GM19324 (cell line): ENCODE measurements at regions not wholly inside any gene's neighbourhood (a gene's known extent, or its start where the extent isn't known, plus 50 kb on each side); places are given as distances from the start of the nearest gene placed in this dataset.

Source experiments
- ATAC-seq: cut with Tn5 transposase; IDR thresholded peaks from one replicate; pipeline ENCODE4 v1.9.1; 2021; ENCODE audit warnings: mild to moderate bottlenecking, moderate library complexity; ENCODE audit not compliant: unreplicated experiment, low FRiP score

DNA sequence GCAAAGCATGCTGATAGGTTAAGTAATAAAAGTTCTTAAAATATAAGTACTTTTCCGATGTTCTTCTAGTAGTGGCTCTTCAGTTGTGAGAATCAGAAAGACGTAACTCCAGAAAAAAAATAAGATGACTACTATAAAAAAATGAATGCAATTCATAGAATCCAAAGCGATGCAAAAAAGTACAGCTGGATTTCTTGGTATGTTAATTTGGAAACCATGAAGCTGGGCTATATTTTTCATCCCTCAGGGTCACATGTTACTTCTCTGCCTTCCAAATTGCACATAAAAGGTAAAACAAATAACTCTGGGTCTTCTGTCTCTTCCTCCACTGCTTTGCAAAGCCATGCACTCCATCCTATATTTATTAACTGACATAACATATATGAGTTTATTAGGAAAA is 843.9 kb upstream of the DPPA4 start:
- ATAC-seq: no peak

DNA sequence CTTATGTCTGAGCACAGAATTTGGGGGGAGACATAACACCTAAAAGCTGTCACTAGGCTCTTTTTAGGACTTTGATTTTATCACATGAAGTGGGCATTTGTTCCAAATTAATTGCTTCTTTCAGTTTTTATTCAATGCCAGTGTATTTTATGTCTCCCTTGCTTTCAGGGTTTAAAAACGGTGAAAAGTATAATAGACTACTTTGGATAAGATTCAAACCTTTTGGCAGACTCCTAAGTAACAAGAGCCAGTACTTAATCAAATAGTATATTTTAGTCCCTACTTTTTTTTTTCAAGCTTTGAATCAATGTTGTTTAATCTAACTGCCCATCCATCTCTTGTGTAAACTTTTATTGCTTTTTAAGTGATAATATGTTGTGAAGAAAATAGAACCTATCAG is 847.2 kb upstream of the DPPA4 start:
- ATAC-seq: no peak

DNA sequence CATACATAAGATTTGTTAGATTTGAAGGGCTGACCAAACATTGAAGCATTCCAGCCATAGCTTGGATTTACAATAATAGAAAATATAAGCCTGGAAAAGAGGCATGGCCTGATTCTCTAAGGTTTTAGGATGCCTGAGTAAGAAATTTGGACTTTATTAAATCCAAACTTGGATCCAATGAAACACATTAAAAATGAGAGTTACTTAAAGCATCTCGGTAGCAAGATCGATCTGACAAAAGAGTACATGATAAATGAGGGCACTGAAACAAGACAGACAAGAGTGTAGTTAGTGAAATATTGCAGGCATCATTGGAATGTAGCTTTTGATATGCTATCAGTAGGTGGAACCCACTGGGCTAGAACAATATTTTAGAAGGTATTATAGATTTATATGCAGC is 855.7 kb upstream of the DPPA4 start:
- no peak for ATAC-seq

DNA sequence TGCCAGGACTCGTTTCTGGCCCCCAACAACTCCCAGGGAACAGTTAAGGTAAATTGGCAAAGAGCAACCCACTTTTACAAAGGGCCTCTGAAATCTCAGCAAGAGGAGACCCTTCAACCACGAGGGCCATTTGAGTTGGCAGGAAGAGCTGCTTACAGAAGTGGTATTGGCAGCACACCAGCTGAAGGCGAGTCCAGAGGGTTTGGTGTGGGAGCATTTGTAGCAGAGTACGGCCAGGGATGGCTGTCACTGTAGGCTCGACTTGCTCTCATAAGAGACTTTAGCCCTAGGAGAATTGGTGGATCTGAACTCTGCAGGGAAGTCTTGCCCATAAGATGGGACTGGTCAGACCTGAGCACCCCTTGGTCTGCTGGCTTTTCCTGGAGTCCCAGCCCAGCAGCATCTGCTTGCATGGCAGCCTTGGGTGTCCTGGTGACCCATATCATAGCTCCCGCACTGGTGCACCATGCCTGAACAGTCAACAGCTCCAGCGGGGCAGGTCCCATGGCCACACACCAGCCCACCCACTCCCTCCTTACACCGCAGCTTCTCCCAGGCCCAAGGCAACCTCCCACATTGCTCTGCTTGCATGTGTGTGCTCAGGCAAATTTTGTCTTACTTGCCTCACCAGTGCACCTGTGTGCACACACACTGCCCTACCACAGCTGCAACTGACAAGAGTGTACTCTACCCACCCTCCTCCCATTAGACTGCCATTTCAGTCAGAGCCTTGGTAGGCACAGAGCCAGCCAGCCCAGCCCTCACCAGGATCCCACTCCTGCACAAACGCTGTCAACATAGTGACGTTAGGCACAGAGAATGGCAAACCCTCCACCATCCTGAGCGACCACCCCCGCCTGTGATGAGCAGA is 861.6 kb upstream of the DPPA4 start:
- no peak for ATAC-seq

DNA sequence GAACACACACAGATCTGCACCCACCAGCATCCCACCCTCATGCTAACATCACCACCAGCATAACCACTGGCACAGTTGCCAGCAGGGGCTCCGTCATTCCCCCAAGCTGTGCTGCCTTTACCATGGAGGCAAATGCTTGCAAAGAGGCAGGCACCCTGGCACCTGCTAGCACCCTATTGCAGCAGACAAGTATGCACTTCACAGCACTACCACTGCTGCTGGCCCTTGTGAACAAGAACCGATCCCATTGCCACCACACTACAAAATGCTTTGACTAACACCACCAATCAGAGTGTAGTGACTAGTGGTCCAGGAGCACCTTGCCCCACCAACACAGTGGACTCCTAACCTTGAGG is 862.2 kb upstream of the DPPA4 start:
- no peak for ATAC-seq

DNA sequence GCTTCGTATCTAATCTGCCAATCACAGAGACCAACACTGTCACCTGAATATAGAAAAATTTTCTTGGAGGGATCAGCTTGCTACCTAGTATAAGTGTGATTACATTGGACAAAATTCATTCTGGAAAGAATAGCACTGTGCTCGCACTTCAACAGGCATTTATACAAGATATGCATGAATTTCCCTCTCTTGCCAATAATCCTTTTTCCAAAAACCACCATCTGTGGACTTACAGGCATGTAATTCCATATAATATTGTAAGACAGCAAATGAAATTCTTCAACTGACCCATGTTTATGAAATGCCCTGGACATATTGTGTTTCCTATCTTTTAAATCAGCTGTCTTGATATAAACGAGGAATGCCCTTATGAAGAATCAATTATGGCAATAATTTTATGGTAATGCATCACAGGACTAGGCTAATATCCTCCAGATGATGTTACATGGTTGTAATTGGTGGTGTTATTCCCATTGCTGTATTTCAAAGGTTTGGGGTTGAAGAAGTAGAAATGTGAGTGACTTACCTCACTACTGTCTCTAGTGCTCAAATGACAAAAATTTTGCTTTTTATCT is 861.4 kb upstream of the NECTIN3 start:
- no peak for ATAC-seq

DNA sequence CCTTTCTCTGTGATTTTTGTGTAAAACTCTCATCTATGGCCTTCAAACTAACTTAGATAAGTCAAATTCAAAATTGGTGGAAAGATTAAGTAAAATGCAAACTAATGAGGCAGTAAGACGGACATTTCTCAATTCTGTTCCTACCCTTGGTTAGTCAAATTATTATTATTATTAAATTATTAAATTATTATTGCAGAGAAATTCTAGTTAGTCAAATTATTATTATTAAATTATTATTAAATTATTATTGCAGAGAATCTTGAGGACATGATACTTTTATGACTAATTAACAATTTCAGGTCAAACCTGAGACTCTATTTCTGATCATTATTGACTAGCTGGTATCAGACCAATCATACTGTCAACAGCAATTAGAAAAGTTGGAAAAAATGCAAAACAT is 845.0 kb upstream of the NECTIN3 start:
- ATAC-seq: no peak

DNA sequence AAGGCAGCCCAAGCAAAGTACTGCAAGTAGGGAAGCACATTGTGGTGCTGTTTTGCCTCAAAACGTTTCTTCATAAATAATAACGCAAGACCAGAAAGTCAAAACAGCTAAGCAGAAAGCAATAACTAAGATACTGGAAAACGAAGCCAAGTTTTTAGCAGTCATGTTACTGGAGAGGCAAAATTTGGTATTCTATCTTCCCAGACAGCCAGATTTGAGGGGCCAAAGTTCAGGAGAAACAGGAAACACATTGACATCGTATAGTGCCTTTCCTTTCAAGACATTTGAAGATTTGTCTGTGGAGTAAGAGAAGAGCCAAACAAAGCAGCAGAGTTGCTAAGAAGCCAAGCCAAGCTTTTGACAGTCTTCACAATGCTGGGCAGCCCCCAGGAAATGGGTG is 843.6 kb upstream of the NECTIN3 start:
- no peak for ATAC-seq

DNA sequence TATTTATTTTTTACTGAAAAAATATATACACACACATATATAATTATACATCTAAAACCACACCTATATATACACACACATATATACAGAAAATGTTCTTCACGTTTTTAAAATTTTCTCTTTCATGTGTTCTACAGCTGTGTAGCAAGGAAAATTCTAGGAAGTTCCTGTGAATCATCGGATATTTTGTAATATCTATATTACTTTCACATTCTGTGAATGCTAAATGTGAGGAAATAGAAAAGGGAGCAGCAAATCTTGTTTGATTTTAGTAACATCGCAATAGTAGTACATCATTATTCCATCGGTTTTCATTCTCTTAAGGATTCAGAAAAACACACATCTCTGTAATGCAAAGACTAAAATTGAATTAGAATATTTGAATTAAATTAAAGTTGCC is 836.8 kb upstream of the NECTIN3 start:
- ATAC-seq: no peak

DNA sequence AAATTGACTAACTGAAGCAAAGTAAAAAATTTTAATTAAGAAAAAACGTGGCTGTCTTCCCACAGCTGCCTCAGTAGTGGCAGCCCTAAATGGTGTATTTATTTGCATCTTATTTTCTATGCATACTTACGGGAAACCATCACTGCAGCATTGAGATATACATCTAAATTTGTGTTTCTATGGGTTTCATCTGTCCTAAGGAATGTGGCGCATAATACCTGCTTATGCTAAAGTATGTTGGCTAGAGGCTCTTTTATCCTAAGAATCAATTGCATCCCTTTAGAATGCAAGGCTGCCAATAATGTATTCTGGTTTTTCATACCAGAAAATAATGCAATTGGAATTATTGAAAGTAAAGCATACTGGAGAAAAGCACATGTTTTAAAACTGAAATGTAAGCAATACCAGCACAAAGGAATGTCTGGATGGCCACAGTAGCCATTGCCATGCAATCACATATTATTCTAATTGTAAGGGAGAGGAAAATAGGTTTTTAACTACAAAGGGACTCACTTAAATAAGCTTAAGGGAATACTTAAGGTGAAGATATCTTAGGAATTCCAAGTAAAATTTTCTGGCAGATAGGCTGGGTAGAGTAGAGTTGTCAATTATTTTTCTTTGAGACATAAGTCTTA is 834.5 kb upstream of the NECTIN3 start:
- no peak for ATAC-seq

DNA sequence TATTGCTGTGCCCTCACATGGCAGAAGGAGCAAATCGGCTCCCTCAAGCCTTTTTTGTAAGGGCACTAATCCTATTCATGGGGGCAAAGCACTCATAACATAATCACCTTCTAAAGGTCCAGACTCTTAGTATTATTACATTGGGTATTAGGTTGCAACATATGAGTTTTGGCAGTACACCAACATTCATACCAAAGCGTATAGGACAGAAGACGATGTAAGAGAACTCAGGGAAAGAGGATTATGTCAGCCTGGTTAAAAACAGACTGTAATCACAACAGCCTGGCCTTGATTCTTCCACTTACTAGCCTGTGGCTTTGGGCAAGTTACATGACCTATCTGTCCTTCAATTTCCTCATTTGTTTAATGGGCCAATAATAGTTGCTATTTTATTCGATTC is 828.5 kb upstream of the NECTIN3 start:
- ATAC-seq: no peak

DNA sequence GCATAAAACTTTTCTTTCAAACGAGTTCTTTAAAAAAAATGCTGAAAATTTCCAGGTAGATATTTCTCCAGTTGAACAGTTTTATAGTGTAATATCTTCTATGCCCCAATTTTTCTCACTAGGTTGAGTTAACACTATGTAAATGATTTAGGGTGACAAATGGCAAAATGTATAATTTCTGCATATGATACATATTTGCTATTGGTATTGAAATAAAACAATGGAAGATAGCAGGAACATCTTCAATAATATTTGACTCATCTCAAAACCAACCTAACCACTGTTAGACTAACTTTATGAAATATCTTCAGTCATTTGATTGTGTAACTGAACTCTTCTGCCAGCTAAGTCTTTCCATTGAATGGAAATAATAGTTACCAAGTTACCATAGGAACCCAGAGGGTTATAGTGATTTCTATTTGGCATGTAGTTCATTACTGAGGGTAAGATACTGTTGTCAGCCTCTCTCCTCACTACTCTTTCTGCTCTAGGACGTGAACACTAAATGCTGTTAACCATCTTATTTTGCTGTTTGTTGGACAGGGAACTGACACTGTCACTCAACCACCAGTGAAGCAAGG is 824.7 kb upstream of the NECTIN3 start:
- ATAC-seq: no peak

DNA sequence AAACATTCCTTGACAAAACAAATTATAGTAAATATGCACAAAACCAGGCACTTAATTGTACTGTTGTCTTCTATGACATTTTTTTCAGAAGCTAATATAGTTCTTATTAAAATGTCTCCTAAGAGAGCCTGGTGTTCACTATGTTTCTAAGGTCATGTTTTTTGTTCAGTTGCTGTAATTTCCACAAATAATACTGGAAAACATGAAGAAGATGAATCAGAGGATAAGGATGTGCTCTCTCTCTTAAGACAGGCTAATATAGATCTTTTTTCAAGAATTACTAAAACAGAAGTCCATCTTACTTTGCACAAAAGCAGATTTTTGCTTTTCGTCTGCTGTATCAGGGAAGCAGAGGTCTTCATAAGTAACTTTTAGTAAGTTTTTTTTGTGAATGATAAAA is 823.0 kb upstream of the NECTIN3 start:
- ATAC-seq: no peak

DNA sequence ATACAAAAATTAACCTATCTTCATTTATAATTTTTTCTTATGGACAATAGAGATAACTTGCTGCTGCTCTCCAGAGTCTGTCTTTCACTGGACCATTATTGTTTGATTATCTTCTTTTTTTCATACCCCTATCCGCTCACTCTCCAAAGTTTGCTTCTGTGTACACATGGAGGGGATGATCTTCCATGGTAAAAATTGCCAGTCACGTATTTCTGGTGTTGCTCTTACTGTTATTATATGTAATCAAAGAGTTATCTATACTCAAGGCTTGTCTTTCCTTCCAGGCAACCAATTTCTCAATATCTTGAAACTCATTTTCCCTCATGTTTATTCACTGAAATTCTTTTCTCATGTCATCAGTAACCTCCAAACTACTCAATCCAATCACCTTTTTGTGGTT is 817.8 kb upstream of the NECTIN3 start:
- no peak for ATAC-seq

DNA sequence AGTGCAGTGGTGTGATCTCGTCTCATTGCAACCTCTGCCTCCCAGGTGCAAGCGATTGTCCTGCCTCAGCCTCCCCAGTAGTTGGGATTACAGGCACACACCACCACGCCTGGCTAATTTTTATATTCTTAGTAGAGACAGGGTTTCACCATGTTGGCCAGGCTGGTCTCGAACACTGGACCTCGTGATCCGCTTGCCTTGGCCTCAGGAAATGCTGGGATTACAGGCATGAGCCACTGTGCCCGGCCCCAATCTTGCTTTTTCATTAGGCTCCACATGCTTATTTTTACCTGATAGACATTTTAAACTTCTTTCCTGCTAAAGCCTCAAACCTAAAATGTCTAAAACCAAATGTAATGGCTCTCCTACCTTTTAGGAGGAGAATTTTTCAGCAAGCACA is 817.0 kb upstream of the NECTIN3 start:
- ATAC-seq: no peak

DNA sequence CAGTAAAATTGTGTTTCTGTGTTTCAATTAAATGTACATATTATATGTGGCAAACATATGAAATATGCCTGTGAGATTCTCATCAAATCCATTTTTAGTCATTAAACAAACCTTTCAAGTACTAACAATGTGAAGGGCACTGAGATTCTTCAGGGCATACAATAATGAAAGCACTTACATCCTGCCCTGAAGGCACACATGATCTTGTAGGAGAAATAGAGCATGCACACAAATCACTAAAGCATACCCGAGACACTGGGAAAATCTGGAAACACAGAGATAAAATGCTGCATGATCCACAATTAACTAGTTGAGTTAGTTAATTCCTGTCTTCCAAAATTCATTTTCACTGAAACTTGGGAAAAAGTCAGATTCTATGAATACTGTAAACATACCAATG is 810.5 kb upstream of the NECTIN3 start:
- ATAC-seq: no peak

DNA sequence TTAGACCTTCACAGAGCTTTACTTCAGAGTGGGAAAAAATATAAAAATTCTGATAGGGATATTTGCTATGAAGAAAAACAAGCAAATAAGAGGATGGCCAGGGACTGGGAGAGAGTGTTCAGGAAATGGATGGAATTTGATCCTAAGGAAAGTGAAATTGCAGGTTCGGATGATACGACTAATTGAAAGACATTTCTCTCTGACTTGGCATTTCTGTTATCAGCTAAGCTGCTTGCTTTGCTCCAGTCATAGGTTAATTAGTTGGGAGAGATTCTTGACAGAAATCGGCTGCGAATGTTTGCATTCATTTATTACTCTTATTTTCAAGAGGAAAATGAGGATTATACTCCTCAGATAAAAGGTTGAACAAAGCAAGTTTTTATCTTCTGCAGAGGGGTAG is 808.7 kb upstream of the NECTIN3 start:
- no peak for ATAC-seq

DNA sequence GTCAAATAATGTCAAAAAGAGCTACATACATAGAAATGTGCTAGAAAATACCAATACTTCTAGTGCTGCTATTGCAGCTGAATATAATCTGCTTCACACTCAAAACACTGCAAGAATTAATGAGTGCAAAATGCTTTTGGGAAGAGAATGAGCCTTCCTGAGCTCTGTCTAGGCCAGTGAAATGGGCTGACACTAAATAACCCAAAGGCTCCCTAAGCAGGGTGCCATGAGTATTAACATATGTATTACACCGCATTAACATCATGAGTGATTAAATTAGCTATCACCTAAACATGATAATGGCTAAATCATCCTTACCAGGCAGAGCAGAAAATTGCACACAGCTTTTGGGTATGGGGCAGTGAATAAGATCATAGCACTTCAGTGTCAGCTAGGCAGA is 806.3 kb upstream of the NECTIN3 start:
- no peak for ATAC-seq

DNA sequence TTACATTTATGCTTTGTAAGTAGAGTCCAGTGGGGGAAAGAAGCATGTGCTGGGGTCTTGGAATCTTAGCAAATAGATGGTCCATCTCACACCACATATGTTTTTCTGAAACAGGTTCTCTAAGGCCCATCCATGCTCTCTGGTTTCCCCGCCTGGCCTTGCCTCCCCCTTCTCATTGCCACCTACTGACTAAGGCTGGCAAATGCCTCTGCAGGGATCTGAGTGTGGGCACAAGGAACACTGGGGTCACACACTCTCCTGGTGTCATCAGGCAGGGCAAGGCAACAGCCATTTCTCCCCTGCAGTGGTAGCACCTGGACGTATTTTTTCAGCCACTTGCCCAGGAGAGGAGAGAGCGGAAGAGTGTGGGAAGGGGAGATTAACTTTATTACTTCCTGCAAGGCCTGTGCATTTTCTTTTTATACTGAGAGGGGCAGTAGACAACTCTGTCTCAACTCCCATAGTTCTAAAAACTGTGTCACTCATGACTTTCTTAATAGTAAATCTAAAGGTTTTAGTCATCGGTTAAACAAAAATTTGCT is 804.2 kb upstream of the NECTIN3 start:
- no peak for ATAC-seq

DNA sequence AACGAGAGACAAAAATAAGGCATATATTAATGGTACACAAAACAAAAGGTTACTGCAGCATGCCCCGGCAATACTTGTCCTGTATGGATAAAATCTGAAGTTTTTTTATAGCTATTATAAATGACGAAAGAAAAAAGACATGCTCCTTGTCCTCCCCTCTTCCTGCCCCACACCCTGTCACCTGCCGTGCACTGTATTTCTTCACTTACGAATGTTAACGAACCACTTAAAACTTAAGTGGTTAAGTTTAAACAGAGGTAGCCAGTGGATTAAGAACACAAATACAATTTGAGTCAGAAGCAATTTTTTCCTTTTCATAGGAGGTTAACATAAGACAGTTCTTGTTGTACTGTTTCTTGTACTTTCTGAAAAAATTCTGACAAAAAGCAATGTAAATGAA is 799.1 kb upstream of the NECTIN3 start:
- no peak for ATAC-seq

DNA sequence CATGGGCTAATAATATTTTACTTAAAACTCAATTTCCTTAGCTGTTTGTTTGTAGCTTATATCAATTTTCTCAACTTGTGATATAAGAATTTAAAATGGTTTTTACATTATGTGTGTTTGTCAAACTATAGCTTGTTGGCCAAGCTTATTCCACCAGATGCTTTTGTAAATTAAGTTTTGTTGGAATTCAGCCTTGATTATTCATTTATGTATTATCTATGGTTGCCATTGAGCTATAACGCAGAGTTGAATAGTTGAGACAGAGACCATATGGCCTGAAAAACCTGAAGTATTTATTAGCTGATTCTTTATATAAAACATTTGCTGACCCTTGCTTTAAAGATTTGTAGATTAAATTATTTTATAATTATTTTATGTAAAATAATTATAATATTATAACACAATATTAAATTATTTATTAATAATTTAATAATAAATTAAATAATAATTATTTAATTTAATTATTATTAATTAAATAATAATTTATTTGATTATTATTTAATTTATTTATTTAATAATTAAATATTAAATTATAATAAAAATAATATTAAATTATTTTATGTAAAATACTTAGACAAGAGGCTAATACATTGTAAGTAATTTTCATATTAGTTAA is 779.6 kb upstream of the NECTIN3 start:
- ATAC-seq: no peak
